IPS-NIHi11 (cell line): ENCODE measurements at regions not wholly inside any gene's neighbourhood (a gene's known extent, or its start where the extent isn't known, plus 50 kb on each side); places are given as distances from the start of the nearest gene placed in this dataset.
"Not testable (repeated sequence)": the region's sequence is repeated elsewhere in the genome, so short reads cannot be mapped to it uniquely, and the experiment has no call there.

Experiments
- DNase-seq: peaks from one replicate; pipeline ENCODE4 v3.0.0; 2012; ENCODE audit warnings: mixed read lengths, low spot score

DNA sequence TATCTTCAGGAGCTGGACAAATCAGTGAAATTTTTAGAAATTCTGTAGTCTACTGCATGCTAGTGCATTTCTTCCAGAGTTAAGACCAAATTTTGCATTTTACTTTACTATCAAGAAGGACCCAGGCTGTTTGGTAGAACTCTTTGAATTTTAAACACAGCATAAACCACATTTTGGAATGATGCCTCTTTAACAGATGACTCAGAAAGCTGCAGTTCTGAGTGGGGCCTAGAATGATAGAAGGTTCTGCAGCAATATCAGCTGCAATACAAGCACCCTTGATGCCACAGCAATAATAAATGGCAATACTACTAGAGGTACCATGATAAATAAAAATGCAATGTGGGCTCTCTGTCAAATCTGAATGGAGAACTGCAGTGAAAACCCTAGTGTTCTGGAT lies 198.7 kb downstream of the TMA16 start:
- DNase-seq = no peak

DNA sequence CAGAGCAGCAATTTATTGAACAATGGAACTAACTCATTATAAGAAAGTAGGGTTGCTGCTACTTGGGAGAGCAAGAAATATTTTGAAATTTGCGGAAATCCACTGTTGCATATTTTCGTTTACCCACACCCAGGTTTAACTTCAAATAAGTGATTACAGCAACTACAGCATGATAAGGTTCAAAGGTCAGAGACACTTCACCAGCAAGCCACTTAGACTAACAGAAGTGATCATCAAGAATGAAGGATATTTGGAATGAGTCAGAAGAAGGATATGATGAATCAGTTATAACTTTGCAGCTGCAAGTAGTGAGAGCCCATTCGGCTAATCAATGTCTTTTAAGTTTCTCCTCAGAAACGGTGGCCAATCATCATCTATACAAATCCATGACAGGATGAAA lies 199.3 kb downstream of the TMA16 start:
- DNase-seq = no peak

DNA sequence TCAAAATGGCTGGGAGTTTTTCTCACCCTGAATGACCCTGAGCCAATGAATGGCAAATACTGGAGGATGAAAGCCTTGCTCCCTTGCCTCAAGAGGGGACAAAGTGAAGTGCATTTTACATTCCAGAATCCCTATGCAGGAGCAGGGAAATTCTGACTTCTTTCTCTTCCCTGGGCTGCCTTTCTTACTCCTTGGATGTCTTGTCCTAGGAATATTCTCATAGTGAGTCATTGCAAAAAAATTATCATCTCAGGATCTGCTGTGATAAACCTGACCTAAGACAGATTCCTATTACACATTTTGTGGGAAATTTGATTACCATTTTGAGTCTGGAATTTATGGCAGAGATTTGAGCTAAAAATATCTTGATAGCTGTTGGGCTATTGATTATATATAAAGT lies 199.9 kb downstream of the TMA16 start:
- no peak for DNase-seq

DNA sequence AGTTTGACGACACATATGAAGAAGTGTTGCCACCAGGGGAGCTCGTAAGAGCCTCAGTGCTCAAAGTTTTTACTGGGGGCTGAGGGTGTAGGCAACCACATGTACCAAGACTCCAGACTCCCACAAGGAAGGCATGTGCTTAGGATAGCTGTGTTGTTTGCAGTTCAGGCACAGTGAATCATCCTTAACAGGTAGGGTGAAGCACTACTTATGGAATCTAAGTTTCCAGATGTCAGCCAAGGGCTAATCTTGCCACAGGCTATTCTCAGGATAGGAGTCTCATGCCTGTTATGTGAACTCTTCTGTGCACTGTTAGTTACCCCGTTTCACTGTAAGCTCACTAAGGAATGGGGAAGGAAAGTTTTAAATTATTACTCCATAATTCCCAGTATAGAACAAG lies 202.6 kb downstream of the TMA16 start:
- no peak for DNase-seq

DNA sequence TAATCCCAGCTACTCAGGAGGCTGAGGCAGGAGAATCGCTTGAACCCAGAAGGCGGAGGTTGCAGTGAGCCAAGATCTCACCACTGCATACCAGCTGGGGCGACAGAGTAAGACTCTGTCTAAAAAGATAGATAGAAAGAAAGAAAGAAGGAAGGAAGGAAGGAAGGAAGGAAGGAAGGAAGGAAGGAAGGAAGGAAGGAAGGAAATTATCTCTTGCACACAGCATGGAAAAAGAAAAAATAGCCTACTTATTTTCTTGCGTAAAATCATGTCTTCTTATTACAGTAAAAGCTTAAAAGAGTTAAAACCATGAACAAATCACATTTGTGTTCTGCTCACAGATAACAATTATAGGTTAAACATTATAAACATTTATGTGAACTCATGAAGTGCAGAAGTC lies 205.9 kb downstream of the TMA16 start:
- DNase-seq = not testable (repeated sequence)

DNA sequence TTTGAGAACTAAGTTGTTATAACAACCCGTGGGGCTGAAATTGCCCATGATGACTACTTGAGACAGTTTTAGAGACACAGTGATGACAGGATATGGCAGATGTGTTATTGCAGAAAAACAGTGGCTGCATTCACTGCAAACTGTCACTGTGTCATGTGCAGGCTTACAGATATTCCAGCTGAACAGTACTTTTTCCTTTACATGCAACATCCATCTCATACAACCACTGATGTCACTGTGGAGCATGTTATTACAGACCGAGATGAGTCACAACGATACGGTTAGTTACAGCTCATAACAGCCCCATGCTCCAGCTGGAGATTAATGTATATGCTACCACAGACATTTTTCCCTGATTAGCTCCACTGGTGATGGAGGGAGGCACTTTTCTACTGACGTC lies 207.4 kb downstream of the TMA16 start:
- no peak for DNase-seq

DNA sequence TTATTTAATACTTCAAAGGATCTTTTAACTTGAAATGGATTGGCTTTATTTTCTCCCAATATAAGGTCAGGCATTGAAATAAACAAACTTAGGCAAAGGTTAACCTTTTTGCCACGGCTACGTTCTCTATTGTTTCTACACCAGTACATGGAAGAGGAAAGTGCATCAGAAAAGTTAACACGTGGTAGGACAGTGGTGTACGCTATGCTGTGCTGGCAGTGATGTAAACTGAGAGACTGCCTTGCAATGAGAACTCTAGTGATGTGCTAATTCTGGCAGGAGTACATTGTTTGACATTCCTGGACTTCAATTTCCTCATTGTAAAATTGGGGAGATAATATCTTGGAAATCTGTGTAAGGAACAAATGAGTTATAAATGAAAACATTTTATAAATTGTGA lies 208.2 kb downstream of the TMA16 start:
- no peak for DNase-seq

DNA sequence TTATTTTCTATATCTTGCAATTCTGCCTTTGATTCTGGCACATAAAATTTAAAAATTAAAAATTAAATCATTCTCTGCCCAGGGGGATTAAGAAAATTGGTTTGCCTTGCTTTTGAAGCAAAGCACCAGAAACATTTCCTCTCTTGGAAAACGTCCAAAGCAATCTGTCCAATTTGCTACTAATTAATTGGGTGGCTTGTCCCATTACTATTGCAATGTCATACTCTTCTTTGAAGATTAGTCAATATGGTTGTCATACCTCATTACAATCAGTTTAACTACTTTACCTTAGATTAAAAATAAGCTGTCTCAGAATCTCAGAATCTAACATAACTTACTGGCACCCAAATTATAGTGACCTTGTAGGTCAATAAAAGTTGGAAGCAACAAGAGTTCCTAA lies 208.8 kb downstream of the TMA16 start:
- DNase-seq = no peak

DNA sequence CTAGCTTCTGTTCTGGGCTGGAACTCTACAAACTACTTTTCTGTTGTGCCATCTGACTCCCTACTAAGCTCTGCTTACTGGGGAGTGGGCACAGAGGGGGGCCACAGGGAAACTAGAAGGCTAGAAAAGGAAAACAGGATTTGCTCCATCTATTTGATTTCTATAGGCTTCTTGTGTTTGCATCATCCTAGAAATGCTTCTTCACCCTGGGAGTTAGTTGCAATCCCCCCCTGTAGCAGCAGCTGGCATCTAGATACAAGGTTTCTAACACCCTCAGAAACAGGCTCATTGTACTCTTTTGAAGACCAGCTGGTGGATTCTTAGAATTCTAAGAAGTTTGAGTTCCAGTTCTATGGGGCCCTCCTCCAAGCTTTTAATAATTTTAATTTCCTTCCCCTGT lies 213.4 kb downstream of the TMA16 start:
- DNase-seq = peak; percentile 5

DNA sequence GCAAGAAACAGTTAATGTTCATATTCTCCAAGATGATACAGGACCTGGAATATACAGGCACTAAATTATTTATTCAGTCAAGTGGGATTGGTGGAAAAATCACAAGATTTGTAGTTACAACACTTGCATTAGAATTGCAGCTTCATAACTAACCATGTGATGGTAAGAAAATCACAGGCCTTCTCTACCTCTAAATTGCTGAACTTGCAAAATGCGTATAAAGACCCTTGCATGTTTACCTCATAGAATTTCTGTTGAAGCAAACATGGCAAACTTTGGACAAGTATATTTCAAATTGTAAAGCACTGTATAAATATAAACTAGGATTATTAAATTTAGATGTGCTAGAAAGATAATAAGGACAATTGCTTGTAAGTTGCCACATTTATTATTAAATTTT lies 215.1 kb downstream of the TMA16 start:
- DNase-seq = no peak

DNA sequence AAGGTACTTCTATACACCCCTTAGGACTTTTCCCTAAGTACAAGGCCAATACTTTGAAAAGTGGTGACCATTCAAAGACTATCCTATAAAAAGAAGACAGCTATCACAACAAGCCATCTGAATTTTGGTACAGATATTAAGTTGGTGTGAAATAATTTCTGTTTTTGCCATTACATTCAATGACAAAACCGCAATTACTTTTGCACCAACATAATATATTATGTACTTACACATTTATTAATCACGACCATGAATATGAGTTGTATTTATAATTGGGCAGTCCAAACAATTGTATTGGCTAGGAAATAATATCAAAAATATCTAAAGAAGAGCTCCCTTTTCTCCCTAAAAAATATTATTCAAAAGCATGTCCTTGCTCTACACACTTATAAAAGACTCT lies 215.7 kb downstream of the TMA16 start:
- no peak for DNase-seq

DNA sequence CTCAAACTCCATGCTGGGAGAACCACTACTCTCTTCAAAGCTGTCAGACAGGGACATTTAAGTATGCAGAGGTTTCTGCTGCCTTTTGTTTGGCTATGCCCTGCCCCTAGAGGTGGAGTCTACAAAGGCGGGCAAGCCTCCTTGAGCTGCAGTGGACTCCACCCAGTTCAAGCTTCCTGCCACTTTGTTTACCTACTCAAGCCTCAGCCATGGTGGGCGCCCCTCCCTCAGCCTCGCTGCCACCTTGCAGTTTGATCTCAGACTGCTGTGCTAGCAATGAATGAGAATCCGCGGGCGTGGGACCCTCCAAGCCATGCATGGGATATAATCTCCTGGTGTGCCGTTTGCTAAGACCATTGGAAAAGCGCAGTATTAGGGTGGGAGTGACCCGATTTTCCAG lies 230.0 kb downstream of the TMA16 start:
- DNase-seq = not testable (repeated sequence)

DNA sequence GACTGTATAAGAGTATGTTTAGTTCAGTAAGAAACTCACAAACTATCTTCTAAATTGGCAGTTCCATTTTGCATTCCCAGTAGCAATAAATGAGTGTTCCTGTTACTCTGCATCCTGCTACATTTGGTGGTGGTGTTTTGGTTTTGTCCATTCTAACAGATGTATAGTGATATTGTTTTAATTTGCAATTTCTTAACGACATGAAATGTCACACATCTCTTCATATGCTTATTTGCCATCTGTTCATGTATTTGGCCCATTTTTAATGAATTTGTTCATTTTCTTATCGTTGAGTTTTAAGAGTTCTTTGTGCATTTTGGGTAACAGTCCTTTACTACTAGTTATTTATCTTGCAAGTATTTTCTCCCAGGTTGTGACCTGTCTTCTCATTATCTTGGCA lies 232.2 kb downstream of the TMA16 start:
- no peak for DNase-seq

DNA sequence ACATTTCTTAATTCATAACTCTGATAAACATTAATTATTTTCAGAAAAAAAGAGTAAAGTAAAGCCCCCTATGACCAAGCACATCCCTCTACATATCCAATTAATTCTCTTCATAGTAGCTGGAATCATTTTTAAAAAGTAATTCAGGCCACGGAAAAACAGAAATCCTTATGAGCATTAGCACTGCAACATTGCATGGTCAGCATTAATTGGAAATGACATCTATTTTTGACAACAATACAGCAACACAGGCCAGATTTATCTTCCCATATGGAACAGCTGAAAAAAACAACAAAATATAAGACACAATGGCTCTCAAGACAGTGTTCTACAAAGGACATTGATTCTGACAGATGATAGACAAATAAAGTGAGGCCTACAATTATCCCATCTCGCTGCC lies 236.6 kb downstream of the TMA16 start:
- DNase-seq = no peak

DNA sequence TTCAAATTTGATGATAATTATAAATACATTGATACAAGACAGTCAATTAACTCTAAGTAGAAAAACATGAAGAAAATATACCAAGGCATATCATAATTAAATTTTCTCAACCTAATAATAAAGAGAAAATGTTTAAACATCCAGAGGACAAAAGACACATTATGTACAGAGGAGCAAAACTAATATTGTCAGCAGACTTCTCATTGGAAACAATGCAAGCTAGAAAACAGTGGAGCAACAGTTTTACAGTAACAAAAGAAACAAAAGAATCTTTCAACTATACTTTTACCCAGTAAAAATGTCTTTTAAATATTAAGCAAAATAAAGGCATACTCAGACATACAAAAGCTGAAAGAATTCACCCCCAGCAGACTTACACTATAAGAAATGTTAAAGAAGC lies 238.0 kb downstream of the TMA16 start:
- no peak for DNase-seq

DNA sequence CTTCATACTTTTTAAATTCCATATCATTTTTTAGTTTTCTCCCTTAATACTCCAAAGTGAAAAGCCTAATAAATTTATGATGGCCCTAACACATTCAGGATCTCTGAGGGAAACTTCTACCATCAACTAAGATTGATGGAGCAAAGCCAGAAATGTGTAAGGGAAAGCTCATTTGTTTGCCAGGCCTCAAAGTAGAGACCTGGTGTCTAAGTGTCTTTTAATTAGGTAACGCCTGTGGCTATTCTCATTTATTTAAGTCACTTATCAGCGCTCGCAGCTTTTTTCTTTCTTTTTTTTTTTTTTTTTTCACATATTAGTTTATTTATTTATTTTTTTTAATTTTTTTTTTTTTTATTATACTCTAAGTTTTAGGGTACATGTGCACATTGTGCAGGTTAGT lies 242.4 kb downstream of the TMA16 start:
- no peak for DNase-seq

DNA sequence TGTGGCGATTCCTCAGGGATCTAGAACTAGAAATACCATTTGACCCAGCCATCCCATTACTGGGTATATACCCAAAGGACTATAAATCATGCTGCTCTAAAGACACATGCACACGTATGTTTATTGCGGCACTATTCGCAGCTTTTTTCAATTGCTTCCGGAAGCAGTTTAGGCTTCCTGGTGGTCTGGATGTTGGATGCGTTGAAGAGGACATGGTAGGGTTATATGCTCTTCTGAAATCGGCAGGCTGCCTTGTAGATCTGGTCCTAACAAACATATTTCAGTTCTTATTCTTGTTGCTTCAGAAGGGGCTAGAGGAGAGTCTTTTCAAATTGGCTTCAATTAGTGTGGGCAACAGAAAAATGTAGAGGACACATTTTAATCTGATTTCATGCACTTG lies 243.4 kb downstream of the TMA16 start:
- DNase-seq = not testable (repeated sequence)

DNA sequence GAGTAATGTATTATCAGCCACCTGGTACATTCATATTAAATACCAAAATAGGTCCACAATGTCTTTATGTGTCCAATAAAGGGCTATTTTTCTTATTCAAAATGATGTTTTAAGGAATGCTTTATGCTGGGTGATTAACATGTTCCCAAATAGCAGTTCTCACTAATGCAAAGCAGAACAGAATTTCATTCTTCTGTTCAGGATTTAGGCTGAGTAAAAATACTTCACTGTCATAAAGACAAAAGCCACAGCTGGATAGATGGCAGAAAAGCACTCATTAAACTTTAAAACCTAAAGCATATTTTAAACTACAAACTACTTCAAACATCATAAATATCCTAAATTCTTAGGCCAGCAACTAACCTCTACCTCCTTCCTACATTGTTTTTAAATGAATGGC lies 244.0 kb downstream of the TMA16 start:
- no peak for DNase-seq

DNA sequence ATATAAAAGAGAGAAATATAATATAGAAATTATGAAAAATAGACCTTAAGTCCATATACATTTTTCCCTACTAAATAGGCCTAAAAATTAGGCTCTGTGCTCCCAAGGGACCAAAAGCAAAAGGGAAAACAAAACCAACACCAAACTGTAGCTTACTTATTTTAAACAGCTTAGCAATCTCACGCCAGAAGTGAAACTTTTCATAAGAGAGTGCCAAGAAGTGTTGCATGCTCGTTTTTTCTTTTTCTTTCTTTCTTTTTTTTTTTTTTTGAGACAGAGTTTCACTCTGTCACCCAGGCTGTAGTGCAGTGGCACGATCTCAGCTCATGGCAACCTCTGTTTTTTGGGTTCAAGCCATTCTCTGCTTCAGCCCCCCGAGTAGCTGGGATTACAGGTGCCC lies 250.4 kb downstream of the TMA16 start:
- DNase-seq = no peak

DNA sequence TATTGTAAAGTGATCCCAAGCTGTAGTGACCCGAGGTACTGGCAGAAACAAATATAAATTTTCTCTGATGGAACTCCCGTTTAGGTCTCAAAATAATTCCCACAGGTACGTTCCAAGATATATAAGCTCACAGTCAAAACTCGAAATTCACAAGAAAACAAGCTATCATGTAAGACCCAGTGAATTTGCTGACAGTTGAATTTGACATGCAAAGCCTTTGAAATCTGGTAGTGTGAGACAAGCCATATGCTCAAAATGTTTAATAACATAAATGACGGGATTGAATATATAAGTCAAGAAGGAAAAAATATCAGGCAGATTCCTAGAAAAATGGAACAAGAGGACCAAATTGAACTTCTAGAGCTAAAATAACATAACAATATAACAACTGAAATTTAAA lies 252.8 kb downstream of the TMA16 start:
- DNase-seq = no peak

DNA sequence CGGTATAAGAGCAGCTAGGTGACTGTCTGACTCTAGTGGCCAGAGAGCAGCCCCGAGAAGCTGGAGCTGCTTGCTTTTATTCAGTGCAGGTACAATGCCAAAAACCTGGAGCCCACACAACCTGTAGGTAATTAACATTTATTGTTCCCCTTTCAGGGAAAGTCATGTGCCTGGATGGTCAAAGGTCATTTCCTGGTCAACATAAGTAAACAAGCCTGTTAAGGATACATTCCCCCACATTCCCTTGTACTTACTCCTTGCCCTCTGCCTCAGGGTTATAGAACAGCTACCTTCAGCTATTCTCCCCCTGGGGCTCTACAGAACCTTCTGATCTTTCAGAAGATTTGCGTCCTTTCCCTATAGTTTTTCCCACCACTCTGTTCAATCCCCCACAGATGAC lies 253.4 kb downstream of the TMA16 start:
- no peak for DNase-seq

DNA sequence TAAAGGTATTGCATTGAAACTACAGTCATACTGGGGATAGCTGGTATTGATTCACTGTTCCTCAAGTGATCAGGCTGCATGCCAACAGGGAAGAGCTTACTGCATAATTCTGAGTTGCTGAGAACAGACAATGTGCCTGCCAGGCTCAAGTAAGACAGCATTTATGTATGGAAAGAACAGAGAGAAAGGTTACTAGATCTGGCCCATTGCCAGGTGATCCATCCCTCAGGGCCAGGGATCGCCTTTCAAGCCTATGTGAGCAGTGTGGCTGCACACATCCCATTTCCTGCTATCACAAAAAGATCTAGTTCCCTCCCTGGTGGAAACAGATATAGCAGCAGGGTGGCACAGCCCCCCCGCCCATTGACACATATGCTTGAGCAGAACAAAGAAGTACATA lies 254.0 kb downstream of the TMA16 start:
- no peak for DNase-seq

DNA sequence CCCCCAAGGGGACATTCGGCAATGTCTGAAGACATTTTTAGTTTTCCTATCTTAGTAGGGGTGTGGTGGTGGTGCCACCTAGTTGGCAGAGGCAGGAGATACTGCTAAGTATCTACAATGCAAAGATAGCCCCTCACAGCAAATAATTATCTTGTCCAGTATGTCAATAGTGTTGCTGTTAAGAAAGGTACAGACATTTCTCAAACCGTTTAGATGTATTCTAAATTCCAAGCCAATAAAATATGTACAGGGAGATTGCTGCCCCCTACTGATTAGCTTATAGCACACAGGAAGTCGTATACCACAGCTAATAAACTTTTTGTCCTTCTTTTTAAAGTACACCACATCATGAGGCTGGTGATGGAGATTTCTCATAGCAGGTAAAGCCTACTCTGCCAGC lies 260.5 kb downstream of the TMA16 start:
- DNase-seq = no peak

DNA sequence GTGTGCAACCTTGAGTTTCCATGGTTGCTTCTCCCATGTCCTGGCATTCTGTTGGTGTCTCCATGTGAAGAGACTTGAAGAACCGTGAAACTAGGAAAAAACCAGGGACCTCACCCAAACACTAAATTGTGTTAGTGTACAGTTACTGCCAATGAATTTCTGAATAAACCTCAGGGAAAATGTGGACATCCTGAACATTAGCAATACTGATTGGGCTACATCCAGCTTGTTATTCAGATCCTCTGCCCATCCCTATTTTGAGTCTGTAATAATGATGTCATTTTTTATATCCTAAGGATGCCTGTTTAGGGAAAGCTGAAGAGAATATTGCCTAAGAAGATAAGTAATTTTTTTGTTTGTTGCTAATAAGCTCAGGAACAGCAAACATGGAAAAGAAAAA lies 262.7 kb downstream of the TMA16 start:
- no peak for DNase-seq

DNA sequence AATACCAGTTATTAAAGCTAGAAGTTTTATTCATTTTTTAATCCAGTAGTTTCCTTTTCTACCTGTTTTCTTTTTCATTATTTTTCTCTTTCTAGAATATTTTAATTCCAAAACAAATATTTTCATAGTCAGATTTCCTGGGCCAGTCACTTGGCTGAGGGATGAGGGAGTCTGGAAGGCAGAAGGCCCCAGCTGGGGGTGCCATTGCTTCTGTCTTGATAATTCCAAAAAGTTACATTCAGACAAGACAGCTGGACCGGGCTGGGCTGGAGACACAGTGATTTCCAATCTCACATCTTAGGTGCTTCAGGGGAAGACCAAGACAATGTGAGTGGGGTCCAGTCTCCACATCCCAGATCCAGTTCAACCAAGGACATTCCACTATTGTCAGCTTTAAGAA lies 263.5 kb downstream of the TMA16 start:
- no peak for DNase-seq
